Renal cortical epithelial cell (primary cell): ENCODE measurements at regions not wholly inside any gene's neighbourhood (a gene's known extent, or its start where the extent isn't known, plus 50 kb on each side); places are given as distances from the start of the nearest gene placed in this dataset.

Experiments
- DNase-seq: peaks from one replicate; pipeline ENCODE4 v3.0.0-alpha.2; 2011; ENCODE audit warnings: low read depth

GRCh38 chr2:145344076-145344724, 824.3 kb upstream of the ZEB2 start:
- peak; percentile 19 for DNase-seq

DNA sequence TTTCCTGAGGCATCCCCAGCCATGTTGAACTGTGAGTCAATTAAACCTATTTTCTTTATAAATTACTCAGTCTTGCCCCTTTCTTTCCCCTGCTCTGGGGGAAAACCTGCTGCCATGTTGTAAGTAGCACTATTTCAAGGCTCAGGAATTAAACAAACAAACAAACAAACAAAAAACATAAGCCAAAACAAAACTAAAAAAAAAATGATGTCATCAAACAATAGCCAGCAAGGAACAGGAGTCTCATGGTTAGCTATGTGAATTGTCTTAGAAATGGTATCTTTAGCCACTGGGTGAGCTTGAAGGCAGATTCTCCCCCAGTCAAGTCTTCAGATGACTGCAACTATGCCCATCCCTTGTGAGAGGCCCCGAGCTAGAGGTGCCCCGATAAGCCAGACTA, 823.4 kb upstream of the ZEB2 start:
- no peak for DNase-seq

- no peak for DNase-seq
Observed at GRCh38 chr2:145341536-145341935, 821.6 kb upstream of the ZEB2 start.

DNA sequence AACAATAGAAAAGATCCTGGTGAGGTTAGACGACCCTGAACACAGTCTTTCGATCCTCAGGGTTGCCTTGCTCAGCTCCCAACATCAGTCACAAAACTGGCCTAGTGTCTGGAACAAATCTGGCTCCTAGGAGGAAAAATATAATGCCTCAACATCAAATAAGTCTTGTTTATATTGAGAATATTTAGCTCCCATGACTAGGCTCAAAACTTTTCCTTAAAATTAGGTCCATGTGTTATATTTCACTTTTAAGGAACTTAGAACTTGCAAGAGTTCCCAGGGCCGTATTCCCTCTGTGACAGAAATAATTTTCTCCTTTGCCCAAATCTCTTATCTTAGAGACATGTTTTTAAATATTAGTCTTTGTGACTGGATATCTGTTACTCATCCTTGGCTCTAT, 819.7 kb upstream of the ZEB2 start:
- DNase-seq, result no peak

- DNase-seq, result no peak
Observed at GRCh38 chr2:145332210-145332898, 812.4 kb upstream of the ZEB2 start.

- peak; percentile 87 for DNase-seq
Observed at GRCh38 chr2:145329971-145330370, 810.1 kb upstream of the ZEB2 start.

- DNase-seq, result no peak
Observed at GRCh38 chr2:145325485-145325884, 805.6 kb upstream of the ZEB2 start.

DNA sequence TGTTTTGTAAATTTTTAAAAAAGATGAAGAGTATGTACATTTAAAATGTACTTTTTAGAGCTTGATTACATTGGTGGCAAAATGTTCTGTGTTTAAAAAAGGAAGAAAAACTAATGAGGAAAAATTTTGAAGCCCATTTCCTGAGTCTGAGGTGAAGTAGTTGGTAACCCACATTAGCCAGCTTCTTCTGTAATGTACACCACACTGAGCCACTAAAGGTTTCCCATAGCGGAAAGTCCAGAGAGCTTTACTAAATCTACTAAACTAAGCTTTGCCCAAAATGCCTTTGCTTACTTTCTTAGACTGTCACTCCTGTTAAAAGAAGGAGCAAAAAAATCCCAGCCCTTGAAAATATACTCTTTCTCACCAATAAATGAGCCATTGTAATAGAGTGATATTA, 804.8 kb upstream of the ZEB2 start:
- no peak for DNase-seq

DNA sequence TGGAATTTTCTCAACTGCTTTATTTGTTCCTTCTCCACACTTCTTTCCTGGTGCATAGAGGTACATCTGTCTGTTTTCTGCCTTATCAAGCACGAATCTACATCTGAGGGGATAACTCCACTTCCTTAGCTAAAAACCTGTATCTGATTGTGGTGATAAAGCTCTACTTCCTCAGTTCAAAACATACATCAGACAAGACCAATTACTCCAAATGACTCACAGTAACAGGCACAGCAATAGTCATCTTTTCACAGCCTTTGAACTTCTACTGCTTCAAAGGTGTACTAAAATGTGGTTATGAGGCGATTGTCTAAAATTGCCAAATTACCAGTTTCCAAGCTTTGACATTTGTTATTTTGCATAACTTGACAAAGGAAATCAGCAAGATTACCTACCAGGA, 803.6 kb upstream of the ZEB2 start:
- peak; percentile 68 for DNase-seq

- DNase-seq, result no peak
Observed at GRCh38 chr2:145321344-145321743, 801.4 kb upstream of the ZEB2 start.

DNA sequence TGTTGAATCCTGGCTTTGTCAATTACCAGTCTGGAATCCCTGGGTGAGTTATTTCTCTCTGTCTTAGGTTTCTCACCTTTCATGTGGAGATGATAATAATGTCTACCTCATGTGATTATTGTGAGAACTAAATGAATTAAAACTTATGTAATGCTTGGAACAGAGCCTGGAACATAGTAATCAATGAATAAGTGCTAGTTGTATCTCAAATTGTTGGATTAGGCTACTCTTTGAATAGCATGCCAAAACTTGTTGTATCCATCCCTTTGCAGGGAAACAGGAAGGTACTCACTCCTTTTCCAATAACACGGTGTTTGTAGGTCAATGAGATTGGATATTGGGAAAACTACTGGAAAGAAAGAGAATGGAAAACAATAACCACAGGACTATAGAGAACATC, 796.6 kb upstream of the ZEB2 start:
- no peak for DNase-seq

GRCh38 chr2:145315053-145315452, 795.1 kb upstream of the ZEB2 start:
- no peak for DNase-seq

GRCh38 chr2:145314119-145314633, 794.3 kb upstream of the ZEB2 start:
- DNase-seq, result no peak

GRCh38 chr2:145305889-145306288, 786.0 kb upstream of the ZEB2 start:
- DNase-seq, result no peak

DNA sequence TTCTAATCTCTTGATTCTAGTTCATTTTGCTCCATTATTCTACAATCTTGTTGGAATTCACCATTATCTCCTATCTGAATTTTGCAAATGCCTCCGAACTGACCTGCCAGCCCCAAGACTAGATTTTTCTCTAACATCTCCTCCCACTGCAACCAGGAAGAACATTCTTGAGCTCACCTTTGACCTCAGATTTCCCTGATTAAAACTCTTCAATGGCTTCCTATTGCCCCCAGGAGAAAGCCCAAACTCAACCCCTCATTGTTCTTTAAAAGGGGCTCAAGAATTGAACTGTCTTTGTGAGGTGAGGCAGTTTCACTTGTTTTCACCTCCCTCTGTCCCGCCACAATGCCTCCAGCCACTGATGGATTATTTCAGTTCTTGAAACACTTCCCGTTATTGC, 784.6 kb upstream of the ZEB2 start:
- no peak for DNase-seq

GRCh38 chr2:145303536-145303935, 783.6 kb upstream of the ZEB2 start:
- no peak for DNase-seq

GRCh38 chr2:145302886-145303285, 783.0 kb upstream of the ZEB2 start:
- no peak for DNase-seq

DNA sequence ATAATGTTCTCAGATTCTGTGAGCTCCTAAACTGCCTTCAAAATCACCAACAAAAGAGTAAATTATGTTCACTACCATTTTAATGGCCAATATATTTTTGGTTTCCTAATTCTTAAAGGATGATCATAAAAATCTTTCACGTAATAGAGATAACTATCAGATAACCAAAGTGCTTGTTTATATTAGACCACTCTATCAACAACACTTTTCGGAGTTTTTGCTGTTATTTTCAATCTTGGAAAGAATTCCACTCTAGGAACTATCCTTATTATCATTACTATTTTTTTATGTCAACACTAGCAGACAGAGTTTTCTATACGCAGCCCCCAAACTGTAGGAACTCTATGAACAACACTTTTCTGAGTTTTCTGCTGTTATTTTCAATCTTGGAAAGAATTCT, 782.5 kb upstream of the ZEB2 start:
- DNase-seq, result no peak

DNA sequence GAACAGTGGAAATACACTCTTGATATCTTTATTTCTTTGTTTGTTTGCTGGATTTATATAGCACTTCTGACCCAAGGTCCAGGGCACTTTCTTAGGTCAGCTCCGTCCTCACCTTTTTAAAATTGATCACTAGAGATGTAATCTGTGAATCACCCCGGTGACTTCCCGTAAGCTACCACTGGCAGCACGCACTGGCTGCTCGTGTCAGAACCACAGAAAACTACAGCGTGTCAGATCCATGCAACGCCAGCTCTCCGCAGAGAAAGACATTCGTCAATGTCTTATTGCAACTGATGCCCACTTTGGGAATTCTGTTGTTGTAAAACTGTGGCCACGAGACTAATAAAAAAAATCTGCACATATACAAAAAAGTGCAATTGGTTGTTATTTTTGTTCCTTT, 779.4 kb upstream of the ZEB2 start:
- no peak for DNase-seq

DNA sequence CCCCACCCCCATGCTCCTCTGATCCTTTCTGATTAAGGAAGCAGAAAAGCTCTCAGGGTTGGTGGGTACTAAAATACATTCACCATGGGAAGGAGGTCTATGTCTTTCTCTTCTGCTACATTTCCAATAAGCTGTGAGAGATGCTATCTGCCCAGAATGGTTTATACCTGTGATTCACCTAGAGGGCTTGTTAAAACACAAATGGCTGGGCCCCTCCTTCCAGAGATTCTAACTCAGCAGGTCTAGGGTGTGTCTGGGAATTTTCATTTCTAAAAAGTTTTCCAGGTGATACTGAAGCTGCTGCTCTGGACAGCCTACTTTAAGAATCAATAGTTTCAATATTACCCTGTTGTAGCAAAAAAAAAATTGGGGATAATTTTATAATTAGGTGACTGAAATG, 772.2 kb upstream of the ZEB2 start:
- DNase-seq, result no peak

GRCh38 chr2:145290986-145291385, 771.1 kb upstream of the ZEB2 start:
- DNase-seq, result no peak

DNA sequence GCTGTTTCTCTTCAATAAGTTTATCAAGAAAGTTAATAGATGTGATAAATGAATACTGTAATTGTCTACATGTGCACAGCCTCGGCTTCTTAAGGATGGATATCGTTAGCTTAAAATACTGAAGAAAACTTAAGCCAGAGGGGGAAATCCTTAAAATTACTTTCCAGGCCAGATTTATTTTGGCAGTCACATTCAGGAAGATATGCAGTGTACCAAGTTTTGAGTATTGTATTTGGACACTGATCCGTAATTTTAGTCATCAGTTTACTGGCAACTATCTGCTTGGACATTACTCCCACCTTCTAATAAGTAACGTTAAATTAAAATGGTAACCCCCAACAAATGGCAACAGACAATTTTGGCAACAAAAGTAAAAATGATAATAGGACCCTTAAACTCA, 770.0 kb upstream of the ZEB2 start:
- DNase-seq, result no peak

- DNase-seq, result no peak
Observed at GRCh38 chr2:145288650-145289496, 769.0 kb upstream of the ZEB2 start.
